SK-N-DZ (cell line): ENCODE measurements at regions not wholly inside any gene's neighbourhood (a gene's known extent, or its start where the extent isn't known, plus 50 kb on each side); places are given as distances from the start of the nearest gene placed in this dataset.
"Not testable (repeated sequence)": the region's sequence is repeated elsewhere in the genome, so short reads cannot be mapped to it uniquely, and the experiment has no call there.

Experiments used
- DNase-seq: peaks from one replicate; pipeline ENCODE4 v3.0.0-alpha.2; 2015; ENCODE audit warnings: low spot score

DNA sequence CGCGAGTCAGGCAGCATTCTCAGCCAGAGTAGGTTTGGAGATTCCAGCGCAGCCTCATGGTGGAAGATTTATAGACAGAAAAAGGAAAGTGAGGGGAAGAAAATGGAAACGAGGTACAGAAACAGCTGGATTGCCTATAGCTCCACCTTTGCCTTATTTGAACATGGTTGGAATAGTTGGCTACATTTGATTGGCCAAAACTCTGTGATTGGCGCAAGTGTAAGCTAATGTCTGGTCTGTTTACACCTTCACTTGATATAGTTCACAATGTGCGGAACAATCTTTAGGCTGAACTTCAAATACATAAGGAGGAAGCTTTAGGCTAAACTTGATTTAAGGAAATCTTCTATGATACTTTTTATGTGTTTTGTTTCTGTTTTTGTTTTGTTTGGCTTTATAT lies 1191.9 kb downstream of the NSUN3 start:
- no peak for DNase-seq

DNA sequence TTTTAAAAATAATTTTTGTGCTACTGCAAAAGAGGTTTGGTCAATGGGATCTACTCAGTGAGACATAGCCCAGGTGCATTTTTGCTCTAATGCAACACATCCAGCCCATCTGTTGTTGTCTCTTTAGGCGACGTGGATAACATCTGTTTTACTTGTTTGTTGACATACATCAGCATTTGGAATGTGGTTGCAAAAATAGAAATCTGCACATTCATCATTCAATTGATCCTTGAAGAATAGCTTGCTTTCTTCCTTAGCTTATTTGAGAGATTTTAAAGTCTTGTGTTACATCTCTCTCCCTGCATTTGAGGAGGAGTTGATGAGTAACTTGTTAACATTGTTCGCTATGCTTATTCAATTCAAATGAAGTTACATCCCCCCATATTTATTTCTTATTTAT lies 1202.3 kb downstream of the NSUN3 start:
- no peak for DNase-seq

DNA sequence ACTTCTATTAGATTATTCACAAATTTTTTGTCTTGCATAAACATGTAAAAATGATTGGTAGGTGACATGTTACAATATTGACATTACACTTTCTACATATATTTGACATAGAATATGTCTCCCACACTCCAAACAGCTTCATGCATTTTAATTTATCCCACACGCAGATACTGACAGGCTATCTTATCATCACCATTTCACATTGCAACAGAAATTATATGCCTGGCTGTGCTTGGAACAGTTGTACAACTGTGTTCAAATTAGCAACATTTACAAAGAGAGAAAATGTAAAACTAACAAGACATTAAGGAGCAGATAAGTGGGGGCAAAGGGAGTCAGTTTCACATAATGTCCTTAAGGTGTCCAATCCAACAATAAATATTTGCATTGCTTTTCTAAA lies 1208.5 kb downstream of the NSUN3 start:
- DNase-seq, result no peak

DNA sequence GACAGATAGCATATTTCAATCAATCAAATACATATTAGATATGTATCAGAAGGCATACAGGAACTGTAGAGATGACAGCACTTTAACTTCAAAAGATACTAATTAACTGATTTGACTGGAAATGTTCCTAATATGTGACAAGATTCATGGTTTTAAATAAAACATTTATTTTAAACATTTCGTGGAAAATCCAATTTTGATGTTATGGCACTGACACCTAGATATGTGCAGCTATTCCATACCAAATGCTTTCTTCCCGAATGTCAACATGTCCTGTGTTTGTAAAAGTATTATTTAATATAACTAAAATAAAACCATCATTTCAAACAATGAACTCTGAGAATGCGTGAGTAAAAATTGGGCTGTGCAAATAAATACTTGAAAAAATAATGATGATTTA lies 1209.3 kb downstream of the NSUN3 start:
- no peak for DNase-seq

DNA sequence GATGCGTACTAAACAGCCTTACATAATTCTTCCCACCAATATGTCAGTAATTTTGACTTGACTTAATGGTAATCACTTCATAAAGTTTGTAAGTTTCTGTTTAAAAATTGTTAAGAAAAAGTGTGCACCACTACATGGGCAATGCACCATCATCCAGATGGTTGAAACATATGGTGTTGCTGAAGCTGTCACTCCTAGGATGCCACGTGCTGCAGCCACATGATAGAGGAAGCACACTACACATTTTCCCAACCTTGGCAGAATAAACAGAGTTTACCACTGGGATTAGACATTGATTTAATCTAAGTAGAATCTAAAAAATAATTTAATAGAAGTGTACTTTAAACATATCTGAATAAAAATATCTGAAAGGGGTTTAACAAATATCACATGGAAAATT lies 1209.9 kb downstream of the NSUN3 start:
- no peak for DNase-seq

DNA sequence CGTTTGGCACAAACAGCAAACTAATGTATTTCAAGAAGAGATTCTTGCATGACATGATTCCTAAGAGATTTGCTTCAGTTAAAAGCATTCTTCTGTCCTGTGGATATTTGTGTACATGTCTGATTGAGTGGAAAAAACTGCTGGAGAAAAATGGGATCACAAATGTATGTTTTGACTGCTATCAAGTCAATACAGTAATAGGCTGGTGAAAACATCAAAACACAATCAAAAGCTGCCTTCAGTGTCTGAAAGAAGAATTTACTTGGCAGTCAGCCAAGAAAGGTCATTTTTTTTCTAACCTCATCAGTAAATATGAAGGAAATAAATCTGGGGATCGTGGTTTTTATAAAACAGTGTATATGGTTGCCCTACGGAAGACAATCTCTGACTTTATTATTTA lies 1214.8 kb downstream of the NSUN3 start:
- DNase-seq, result no peak

DNA sequence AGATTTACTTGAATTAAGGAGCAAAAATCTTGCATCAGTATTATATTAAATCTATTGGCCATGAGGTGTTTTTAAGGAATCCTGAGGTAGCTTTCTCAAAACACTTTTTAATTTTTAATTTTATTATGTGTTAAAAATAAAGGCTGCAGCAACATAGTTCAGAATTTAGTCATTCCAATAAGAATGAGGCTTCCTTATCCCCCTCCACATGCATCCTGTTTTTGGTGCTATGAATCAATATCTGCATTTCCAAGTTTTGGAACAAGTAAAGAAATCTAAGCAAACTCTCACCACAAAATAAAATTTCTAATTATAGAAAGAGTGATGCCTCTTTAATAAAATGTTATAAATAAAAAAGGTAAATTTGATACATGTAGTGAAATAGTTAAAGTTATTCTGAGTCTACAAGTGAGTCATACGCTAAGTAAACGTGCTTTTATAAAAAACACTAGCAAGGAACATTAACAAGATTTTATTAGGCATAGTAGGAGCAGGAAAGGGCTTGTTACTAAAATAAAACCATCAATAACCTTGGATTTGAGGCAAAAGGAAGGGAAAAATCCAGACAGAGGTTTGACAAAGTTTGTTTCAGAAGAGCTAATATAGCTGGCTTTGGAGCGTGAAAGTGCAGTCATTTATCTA lies 1218.0 kb downstream of the NSUN3 start:
- DNase-seq, result no peak

DNA sequence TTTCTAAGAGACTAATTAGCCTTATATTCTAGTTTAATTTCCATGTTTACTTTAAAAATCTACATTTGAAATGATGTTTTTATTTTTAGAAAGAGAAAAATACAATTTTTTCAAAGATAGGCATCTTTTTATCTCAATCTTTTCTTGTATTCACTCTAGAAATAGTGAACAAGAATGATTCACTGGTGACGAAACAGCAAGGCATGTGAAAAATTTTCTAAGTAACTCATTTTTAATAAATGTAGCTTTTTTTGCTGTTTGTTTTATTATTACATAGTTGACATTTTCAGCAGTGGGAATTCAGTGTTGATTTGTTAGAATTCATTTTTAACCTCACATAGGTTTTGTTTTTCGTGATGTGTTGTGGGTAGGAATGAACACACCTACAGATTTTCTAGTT lies 1226.4 kb downstream of the NSUN3 start:
- no peak for DNase-seq

DNA sequence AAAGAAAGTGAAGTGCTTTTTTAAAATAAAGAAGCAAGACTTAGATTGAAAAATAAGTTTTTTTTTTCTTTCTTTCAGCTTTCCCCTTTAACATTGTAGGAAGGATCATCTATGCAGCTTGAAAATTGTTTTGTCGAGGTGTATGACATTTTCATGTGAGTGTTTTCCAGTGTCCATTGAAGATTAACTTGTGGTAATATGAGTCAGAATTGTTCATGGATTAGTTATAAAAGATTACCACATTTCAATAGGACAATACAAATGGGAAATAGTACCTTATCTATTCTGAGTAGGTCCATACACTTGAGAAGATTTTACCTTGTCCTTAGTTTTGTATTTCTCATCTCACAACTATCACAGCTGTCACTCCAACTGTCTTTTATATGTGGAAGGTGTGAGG lies 1234.7 kb downstream of the NSUN3 start:
- no peak for DNase-seq

DNA sequence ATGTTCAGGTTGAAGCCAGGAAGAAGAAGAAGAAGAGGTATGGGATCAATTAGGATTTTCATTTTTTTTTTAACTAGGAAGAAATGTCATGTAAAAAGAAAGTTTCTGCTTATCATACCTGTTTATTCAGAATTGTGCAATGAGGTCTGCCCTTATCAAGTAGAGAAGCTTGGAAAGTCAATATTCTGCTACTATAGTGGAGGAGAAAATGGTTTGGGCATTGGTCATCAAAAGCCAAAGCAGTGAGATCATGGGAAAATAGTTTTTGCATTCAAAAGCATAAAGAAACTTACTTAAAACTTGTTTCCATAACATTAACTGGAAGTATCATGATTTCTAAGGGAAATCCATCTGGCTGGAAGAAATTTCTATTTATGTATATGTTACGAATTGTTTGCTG lies 1239.2 kb downstream of the NSUN3 start:
- DNase-seq, result no peak

DNA sequence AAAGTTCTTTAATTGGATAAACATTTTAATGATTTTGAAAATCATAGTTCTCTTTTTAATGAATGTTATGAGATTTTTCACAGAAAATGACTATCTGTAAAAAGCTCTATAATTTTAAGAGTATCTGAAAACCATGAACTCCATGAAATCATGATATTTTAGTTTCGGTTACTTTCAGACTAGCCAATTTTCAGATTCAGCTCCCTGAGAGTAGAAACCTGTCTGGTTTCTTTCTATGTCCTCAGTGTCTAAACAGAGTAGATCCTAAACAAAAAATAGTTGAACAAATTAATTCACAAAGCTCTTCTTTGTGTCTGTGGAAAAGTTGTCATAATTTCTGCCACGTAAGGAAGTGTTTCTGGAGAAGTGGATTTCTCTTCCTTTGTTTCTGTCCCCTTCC lies 1247.7 kb downstream of the NSUN3 start:
- no peak for DNase-seq

DNA sequence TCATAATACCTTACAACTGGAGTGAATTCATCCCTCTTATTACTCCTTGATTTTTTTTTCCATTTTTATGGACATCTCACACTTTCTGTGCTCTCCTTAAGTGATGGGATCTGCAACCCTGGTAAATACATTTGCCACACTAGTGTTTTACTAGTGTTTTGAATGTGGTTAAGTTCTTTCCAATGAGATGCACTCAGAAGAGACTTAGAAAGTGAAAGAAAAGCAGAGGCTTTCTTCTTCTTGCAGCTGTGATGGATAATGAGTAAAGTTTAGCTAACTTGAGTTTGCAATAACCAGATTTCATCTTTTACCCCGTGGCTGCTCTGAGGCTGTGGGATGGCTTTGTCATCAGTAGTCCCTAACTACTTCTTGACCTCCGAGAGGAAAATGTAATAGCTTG lies 1248.4 kb downstream of the NSUN3 start:
- no peak for DNase-seq

DNA sequence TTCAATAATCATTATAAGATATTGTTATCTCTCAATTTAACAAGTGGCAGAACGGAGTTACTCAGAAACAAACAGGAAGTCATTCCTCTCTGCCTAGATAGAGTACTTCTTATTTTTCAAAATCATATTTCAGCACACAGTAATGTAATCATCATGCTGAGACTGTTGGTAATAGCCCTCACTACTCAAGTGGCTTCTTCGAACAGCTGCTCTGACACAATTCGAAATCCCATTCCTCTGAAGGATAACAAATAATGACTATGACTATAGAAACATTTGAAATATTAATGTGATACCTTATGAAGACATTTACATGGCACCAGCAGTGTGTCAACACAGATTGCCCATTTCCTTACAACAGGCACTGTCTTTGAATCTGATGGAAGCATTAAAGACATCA lies 1249.8 kb downstream of the NSUN3 start:
- DNase-seq, result no peak

DNA sequence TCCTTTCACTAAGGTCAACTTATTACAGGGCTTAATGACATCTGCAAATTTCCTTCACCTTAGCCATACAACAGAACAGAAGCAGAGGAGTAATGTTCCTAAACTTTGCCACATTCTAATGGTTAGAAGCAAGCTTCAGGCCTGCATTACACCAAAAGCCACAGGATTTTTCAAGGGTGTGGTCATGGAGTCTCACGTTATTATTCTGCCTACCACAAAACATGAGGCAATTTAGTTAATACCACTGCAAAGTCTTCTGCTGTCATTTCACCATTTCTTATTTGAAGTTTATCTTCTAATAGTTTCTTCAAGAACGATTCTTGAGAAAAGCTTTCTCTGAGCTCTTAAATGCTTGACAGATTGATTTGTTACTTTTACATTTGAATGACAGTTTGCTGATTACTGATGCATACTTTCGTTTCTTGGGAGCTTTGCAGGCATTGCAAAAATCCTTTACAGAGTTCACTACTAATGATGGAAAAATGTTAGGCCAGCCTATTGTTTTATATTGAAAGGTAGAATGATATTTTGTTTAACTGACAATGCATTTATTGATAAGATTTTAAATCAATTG lies 1257.1 kb downstream of the NSUN3 start:
- no peak for DNase-seq

DNA sequence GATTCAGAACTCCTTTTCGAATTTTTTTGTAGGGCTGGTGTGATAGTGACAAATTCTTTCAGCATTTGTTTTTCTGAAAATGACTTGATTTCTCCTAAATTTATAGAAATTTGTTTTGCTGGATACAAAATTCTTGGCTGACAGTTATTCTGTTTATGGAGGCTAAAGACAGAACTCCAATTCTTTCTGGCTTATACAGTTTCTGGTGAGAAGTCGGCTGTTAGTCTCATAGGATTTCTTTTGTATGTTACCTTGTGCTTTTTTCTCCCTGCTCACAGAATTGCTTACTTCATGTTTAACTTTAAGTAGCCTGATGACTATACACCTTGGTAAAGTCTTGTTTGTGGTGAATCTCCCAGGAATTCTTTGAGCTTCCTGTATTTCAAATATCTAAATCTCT lies 1264.6 kb downstream of the NSUN3 start:
- no peak for DNase-seq

DNA sequence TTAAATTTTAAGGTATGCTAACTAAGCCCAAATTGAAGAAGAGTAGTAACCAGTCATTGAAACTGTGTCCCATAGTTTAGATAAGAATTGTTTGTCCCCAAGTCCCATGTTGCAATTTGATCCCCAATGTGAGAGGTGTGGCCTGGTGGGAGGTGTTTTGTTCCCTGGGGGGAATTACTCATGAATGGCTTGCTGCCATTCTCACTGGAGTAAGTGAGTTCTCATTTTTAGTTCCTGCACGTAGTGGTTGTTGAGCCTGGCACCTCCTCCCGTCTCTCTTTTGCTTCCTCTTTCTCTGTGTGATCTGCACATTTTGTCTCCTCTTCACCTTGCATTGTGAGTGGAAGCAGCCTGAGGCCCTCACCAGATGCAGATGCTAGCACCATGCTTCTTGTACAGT lies 1271.0 kb downstream of the NSUN3 start:
- no peak for DNase-seq

DNA sequence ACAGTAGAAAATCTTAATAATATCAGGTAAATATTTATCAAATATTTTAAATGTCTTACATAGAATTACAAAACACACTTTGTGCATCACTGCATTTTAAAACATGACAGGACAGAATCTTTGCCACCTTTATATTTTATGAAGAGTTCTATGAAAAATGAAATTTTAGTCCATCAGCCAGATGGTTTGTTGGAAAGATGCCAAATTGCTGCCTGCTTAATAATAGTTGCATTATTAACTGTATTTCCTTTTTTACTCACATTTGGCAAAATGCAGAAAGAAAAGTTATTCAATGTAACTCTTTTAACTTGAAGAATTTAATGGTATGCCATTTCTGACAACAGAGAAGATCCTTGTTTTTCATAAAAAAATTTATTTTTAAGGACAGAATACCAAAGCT lies 1271.6 kb downstream of the NSUN3 start:
- DNase-seq, result no peak

DNA sequence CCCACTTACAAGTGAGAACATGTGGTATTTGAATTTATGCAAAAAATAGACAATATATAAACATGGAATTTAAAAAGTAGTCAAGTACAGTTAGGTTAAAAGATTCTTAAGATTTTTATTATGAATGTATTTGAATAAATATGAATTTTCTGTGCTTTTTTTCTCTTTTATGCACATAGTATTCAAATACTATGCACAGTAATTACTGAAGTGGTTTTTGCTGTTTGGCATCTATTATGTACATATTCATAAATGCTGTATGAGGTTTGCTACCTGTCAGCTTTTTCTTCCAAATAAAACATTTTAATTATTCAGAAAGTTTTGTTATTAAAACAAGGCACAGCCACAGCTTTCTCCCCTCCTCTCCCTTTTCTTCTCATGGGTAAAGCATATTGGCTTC lies 1272.7 kb downstream of the NSUN3 start:
- no peak for DNase-seq

DNA sequence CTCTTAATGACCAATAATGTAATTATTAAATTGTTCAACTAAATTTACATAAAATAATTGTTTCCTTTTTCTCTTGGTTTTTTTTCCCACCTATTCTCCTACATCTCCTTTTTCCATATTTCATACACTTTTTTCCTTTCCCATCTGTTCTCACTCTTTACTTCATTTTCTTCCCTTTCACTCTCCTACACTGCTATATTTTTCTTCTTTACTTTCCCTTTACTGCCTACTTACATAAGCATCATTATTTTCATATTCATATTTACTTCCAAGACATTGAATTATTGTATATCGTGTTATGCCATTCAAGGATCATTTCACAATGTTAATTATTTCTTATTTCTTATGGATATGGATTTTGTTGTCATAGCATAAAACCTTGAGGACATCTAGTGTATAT lies 1275.6 kb downstream of the NSUN3 start:
- DNase-seq, result no peak

DNA sequence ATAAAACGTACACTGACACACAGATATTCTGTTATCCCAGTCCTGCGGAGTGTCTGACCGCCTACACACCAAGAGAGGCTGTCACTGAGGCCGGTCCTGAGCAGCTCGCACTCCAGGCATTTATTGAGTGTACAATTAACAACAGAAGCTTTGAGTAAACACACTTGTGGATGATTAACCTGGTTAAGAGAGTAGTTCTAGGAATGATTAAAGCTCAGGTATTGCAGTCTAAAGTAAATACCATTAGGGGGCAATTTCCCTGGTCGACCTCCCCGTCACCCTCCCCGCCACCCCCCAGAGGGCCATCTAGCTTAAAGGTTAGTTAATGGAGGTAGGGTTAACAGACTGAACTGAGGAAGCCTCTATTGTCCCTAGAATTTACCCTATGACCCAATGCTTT lies 1278.5 kb downstream of the NSUN3 start:
- no peak for DNase-seq

DNA sequence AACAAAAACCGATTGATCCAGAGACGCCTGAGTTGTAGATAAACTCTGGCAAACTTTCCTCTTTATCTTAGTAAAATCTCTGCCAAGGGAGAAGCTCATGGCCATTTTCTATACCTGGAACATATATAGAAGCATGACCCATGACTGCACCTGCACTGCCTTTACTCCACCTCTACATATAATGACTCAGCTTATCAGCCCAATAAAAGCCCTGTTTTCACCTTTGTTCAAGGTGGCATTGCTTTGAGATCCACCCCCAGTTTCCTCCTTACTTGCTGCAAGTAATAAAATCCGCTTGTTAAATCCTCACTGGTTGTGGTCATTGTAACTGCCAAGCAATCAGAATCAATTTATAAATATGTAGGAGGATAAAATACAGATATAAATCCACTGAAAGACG lies 1280.4 kb downstream of the NSUN3 start:
- no peak for DNase-seq

DNA sequence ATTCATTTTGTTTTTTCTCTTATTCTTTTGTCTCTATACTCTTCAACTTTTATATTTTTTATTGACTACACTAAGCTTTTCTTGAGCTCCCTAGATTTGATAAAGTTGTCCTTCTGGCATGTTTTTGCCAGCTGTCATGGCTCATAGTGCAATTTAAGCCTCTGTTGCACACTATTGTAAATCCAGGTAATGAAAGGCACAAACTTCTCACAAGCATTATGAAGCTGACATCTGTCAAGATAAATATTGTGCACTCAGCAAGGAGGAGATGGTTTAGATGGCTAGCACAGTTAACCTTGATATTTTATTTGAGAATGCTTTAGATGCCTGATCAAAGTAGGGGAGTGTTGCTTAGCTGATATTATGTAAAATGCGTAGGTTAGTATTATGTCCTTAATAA lies 1280.9 kb downstream of the NSUN3 start:
- DNase-seq, result no peak

DNA sequence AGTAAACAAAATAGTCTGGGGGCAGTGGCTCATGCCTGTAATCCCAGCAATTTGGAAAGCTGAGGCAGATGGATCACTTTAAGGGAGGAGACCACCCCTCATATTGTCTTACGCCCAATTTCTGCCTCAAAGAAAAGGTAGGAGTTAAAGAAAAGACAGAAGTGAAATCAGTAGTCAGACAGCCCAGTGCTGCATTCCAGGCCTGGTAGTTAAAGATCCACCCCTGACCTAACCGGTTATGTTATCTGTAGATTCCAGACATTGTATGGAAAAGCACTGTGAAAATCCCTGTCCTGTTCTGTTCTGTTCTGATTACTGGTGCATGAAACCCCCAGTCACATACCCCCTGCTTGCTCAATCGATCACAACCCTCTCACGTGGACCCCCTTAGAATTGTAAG lies 1285.1 kb downstream of the NSUN3 start:
- not testable (repeated sequence) for DNase-seq

DNA sequence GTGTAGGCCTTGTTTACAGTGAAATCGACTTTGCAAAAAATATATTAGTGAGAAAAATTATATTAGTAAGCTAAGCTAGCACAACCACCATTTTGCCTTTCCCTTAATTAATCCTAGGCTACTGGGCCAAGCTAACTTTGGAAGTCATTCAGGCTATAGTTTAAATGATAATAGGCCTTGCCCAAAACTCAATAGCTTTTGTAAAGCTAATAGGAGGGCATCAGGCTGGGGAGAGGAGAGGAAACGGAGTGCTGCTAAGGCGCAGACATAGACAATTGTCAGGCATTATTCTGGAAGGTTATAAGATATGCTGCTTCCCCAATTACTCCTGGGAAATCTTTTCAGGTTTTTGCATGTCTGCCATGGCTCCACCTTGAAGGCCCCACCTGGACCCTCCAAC lies 1286.0 kb downstream of the NSUN3 start:
- DNase-seq, result no peak
